B cell (primary cell): ENCODE measurements at regions not wholly inside any gene's neighbourhood (a gene's known extent, or its start where the extent isn't known, plus 50 kb on each side); places are given as distances from the start of the nearest gene placed in this dataset.

Source experiments
- EZH2 ChIP-seq: IDR thresholded peaks from 2 replicates; pipeline ENCODE4 v1.6.1; 2012; ENCODE audit warnings: borderline replicate concordance, low read depth, mild to moderate bottlenecking, moderate library complexity, low read length; ENCODE audit not compliant: insufficient read depth, poor library complexity, severe bottlenecking
- TF ChIP-seq, protein P1 (sequence below): fragments of 200-600 bp; IDR thresholded peaks from one replicate; pipeline ENCODE4 v1.8.0; 2022; ENCODE audit warnings: antibody characterized with exemption, mild to moderate bottlenecking

DNA sequence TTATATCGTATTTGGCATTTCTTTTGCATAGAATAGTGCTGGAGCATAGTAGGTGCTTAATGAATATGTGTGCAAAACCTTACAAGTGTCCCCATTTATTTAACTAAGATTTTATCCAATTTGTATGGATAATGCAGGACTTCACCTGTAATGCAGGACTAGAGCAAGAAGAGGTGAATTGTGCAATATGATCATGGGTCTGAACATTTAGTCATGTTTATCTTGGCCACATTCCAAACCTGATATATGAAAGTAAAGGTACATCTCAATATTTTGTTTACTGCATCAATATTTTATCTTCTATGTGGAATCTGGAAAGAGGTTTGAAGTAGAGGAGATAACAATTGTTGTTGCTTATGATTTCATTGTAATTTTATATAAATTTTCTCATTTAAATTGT is 1626.7 kb upstream of the B3GALT2 start:
- TF ChIP-seq EZH2 = no peak
- TF ChIP-seq, protein P1, sequence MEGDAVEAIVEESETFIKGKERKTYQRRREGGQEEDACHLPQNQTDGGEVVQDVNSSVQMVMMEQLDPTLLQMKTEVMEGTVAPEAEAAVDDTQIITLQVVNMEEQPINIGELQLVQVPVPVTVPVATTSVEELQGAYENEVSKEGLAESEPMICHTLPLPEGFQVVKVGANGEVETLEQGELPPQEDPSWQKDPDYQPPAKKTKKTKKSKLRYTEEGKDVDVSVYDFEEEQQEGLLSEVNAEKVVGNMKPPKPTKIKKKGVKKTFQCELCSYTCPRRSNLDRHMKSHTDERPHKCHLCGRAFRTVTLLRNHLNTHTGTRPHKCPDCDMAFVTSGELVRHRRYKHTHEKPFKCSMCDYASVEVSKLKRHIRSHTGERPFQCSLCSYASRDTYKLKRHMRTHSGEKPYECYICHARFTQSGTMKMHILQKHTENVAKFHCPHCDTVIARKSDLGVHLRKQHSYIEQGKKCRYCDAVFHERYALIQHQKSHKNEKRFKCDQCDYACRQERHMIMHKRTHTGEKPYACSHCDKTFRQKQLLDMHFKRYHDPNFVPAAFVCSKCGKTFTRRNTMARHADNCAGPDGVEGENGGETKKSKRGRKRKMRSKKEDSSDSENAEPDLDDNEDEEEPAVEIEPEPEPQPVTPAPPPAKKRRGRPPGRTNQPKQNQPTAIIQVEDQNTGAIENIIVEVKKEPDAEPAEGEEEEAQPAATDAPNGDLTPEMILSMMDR = no peak
